ENCODE measurements at regions not wholly inside any gene's neighbourhood (a gene's known extent, or its start where the extent isn't known, plus 50 kb on each side); places are given as distances from the start of the nearest gene placed in this dataset.

DNA sequence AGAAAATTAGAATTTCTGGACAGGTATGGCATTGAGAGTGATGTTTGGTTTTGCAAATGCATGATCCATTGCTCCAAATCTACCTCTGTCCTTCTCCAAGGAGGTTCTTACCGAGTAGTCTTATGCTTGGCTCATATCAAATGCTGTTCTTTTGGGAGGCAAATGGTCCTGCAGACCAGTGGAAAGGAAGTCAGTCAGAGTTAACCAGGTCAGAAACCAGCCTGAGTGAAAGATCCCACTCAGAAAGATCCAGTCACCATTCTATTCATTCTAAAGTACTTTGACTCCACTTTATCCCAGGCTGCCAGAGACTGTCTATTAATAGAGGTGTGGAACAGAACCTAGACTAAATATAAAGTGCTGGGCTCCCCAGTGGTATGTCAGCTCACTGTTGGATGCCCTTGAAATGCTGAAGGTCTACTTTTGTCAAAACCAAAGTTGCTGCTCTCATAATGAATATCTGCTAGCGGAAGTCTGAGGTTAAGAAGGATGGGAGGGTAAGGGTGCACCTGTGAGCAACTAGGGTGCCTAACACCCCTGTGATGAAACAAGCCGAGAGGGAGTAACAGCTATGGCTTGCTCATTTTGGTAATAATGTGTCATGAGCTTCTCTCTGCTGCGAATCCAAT is 302.2 kb downstream of the ZNF608 start:
- TF ChIP-seq, protein P1, sequence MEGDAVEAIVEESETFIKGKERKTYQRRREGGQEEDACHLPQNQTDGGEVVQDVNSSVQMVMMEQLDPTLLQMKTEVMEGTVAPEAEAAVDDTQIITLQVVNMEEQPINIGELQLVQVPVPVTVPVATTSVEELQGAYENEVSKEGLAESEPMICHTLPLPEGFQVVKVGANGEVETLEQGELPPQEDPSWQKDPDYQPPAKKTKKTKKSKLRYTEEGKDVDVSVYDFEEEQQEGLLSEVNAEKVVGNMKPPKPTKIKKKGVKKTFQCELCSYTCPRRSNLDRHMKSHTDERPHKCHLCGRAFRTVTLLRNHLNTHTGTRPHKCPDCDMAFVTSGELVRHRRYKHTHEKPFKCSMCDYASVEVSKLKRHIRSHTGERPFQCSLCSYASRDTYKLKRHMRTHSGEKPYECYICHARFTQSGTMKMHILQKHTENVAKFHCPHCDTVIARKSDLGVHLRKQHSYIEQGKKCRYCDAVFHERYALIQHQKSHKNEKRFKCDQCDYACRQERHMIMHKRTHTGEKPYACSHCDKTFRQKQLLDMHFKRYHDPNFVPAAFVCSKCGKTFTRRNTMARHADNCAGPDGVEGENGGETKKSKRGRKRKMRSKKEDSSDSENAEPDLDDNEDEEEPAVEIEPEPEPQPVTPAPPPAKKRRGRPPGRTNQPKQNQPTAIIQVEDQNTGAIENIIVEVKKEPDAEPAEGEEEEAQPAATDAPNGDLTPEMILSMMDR (conservative IDR thresholded peaks at IDR 0.05 in 1 of 2, IDR thresholded peaks at IDR 0.05 in 1 of 2; ENCODE audit: low read depth in 1 of 2, low read length in 2 of 2), result no peak
- TF ChIP-seq EZH2 (IDR thresholded peaks at IDR 0.05; ENCODE audit: low read length, missing control alignments), result no peak
- Histone ChIP-seq H3K4me3 (replicated peaks in 1 of 4; ENCODE audit: control extremely low read depth in 1 of 4, insufficient read depth in 1 of 4, low read depth in 3 of 4, low read length in 4 of 4) (no peak overlapping the region), H3K9me3 (ENCODE audit: control insufficient read depth, insufficient read depth, low read depth, low read length) (no peaks in the 10 kb centered on the region), H3K27ac (ENCODE audit: insufficient read depth, low read length) (no peak overlapping the region), H3K27me3 (ENCODE audit: control insufficient read depth, insufficient read depth, low read length) (no peaks in the 10 kb centered on the region), H2AFZ (ENCODE audit: low read length) (no peak overlapping the region), H3K36me3 (ENCODE audit: control insufficient read depth, insufficient read depth, low read length) (no peaks in the 10 kb centered on the region), H3K79me2 (ENCODE audit: control insufficient read depth, insufficient read depth, low read length) (no peaks in the 10 kb centered on the region), H4K20me1 (ENCODE audit: control insufficient read depth, extremely low read depth, insufficient read depth, low read length) (no peaks in the 10 kb centered on the region), H3K4me2 (ENCODE audit: extremely low read depth, insufficient read depth, low read length) (no peak overlapping the region), H3K9ac (ENCODE audit: insufficient read depth, low read length) (no peak overlapping the region), H3K4me1 (ENCODE audit: control insufficient read depth, extremely low read depth, insufficient read depth, low read length) (no peaks in the 10 kb centered on the region)
- DNase-seq (ENCODE audit: low read depth in 2 of 2), result no peak

DNA sequence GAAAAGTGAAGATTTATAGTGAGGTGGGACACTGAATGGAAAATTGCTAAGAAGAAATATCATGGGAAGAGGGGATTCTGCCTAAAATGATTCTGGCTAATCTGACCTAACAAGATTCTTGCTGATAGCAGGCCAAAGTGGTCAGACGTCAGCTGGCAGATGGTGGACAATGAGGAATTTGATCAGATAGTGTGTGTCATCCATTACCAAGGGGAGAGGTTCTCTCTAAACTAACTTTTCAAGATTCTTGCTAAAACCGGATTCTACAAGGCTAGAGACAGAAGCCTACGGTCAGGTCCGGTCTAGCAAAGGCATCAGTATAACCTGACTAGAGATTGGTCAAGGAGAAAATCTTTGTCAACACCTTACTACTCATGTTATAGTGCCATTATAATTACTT is 306.0 kb downstream of the ZNF608 start:
- Histone ChIP-seq H3K27me3 (ENCODE audit: control insufficient read depth, insufficient read depth, low read length) (no peaks in the 10 kb centered on the region), H4K20me1 (ENCODE audit: control insufficient read depth, extremely low read depth, insufficient read depth, low read length) (no peaks in the 10 kb centered on the region), H3K9me3 (ENCODE audit: control insufficient read depth, insufficient read depth, low read depth, low read length) (no peaks in the 10 kb centered on the region), H3K9ac (ENCODE audit: insufficient read depth, low read length) (no peak overlapping the region), H3K4me3 (replicated peaks in 1 of 4; ENCODE audit: control extremely low read depth in 1 of 4, insufficient read depth in 1 of 4, low read depth in 3 of 4, low read length in 4 of 4) (no peak overlapping the region), H3K27ac (ENCODE audit: insufficient read depth, low read length) (no peak overlapping the region), H2AFZ (ENCODE audit: low read length) (no peak overlapping the region), H3K4me1 (ENCODE audit: control insufficient read depth, extremely low read depth, insufficient read depth, low read length) (no peaks in the 10 kb centered on the region), H3K79me2 (ENCODE audit: control insufficient read depth, insufficient read depth, low read length) (no peaks in the 10 kb centered on the region), H3K4me2 (ENCODE audit: extremely low read depth, insufficient read depth, low read length) (no peak overlapping the region), H3K36me3 (ENCODE audit: control insufficient read depth, insufficient read depth, low read length) (no peaks in the 10 kb centered on the region)
- TF ChIP-seq EZH2 (IDR thresholded peaks at IDR 0.05; ENCODE audit: low read length, missing control alignments), result no peak
- TF ChIP-seq, protein P1 (conservative IDR thresholded peaks at IDR 0.05 in 1 of 2, IDR thresholded peaks at IDR 0.05 in 1 of 2; ENCODE audit: low read depth in 1 of 2, low read length in 2 of 2), result no peak
- no peak for DNase-seq (ENCODE audit: low read depth in 2 of 2)

DNA sequence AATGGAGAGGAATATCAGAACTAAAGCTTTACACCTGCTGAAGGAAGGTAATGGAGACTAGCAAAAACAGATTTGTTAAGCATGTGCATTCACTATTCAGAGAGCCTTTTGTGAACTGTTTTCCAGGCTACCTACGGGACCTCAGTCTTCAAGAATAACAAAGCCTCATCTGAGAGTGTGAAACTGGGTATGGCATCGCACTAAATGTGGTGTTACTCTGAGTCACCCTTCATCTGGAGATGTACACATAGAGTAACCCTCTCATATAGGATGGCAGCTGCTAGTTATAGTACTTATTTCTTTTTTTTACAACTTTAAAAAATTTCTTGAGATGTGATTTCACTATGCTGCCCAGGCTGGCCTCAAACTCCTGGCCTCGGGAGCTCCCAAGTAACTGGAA is 306.8 kb downstream of the ZNF608 start:
- H3K9ac ChIP-seq (ENCODE audit: insufficient read depth, low read length), result no peak overlapping the region
- H3K27me3 ChIP-seq (ENCODE audit: control insufficient read depth, insufficient read depth, low read length), result no peaks in the 10 kb centered on the region
- H3K4me3 ChIP-seq (replicated peaks in 1 of 4; ENCODE audit: control extremely low read depth in 1 of 4, insufficient read depth in 1 of 4, low read depth in 3 of 4, low read length in 4 of 4), result no peak overlapping the region
- H3K79me2 ChIP-seq (ENCODE audit: control insufficient read depth, insufficient read depth, low read length), result no peaks in the 10 kb centered on the region
- H3K4me1 ChIP-seq (ENCODE audit: control insufficient read depth, extremely low read depth, insufficient read depth, low read length), result no peaks in the 10 kb centered on the region
- no peaks in the 10 kb centered on the region for H4K20me1 ChIP-seq (ENCODE audit: control insufficient read depth, extremely low read depth, insufficient read depth, low read length)
- no peak overlapping the region for H3K27ac ChIP-seq (ENCODE audit: insufficient read depth, low read length)
- H3K9me3 ChIP-seq (ENCODE audit: control insufficient read depth, insufficient read depth, low read depth, low read length), result no peaks in the 10 kb centered on the region
- TF ChIP-seq EZH2 (IDR thresholded peaks at IDR 0.05; ENCODE audit: low read length, missing control alignments), result no peak
- TF ChIP-seq, protein P1 (conservative IDR thresholded peaks at IDR 0.05 in 1 of 2, IDR thresholded peaks at IDR 0.05 in 1 of 2; ENCODE audit: low read depth in 1 of 2, low read length in 2 of 2), result no peak
- no peaks in the 10 kb centered on the region for H3K36me3 ChIP-seq (ENCODE audit: control insufficient read depth, insufficient read depth, low read length)
- H3K4me2 ChIP-seq (ENCODE audit: extremely low read depth, insufficient read depth, low read length), result no peak overlapping the region
- no peak overlapping the region for H2AFZ ChIP-seq (ENCODE audit: low read length)
- DNase-seq (ENCODE audit: low read depth in 2 of 2), result no peak

Measured in fibroblast of lung (primary cell).